ENCODE measurements at regions not wholly inside any gene's neighbourhood (a gene's known extent, or its start where the extent isn't known, plus 50 kb on each side); places are given as distances from the start of the nearest gene placed in this dataset.

GRCh38 chr13:92966900-92967299 is 259.7 kb upstream of the GPC6 start:
- whole genome bisulfite sequencing = 87% methylated on average over 6 of the region's 6 CpGs
- intact Hi-C loops (cut with DNase I) = no loop called here
- Histone ChIP-seq H3K36me3 (no peaks in the 10 kb centered on the region), H3K9me3 (no peaks in the 10 kb centered on the region), H3K27me3 (replicated peaks; ENCODE audit: insufficient read depth) (no peaks in the 10 kb centered on the region), H3K27ac (no peak overlapping the region), H3K4me1 (replicated peaks) (no peaks in the 10 kb centered on the region), H3K4me3 (no peak overlapping the region)
- DNase-seq (ENCODE audit: low spot score) = no peak
- TF ChIP-seq POLR2AphosphoS5 (IDR thresholded peaks at IDR 0.05) (no peak), POLR2A (IDR thresholded peaks at IDR 0.05) (no peak)
- TF ChIP-seq, protein P1, sequence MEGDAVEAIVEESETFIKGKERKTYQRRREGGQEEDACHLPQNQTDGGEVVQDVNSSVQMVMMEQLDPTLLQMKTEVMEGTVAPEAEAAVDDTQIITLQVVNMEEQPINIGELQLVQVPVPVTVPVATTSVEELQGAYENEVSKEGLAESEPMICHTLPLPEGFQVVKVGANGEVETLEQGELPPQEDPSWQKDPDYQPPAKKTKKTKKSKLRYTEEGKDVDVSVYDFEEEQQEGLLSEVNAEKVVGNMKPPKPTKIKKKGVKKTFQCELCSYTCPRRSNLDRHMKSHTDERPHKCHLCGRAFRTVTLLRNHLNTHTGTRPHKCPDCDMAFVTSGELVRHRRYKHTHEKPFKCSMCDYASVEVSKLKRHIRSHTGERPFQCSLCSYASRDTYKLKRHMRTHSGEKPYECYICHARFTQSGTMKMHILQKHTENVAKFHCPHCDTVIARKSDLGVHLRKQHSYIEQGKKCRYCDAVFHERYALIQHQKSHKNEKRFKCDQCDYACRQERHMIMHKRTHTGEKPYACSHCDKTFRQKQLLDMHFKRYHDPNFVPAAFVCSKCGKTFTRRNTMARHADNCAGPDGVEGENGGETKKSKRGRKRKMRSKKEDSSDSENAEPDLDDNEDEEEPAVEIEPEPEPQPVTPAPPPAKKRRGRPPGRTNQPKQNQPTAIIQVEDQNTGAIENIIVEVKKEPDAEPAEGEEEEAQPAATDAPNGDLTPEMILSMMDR (IDR thresholded peaks at IDR 0.05) = no peak

- Histone ChIP-seq H3K4me1 (replicated peaks) (no peaks in the 10 kb centered on the region), H3K4me3 (no peak overlapping the region), H3K27ac (no peak overlapping the region), H3K27me3 (replicated peaks; ENCODE audit: insufficient read depth) (no peaks in the 10 kb centered on the region), H3K36me3 (no peaks in the 10 kb centered on the region), H3K9me3 (no peaks in the 10 kb centered on the region)
- 67% methylated on average over 3 of the region's 3 CpGs for WGBS
- intact Hi-C loops (cut with DNase I) = no loop called here
- DNase-seq (ENCODE audit: low spot score) = no peak
- TF ChIP-seq POLR2AphosphoS5 (IDR thresholded peaks at IDR 0.05) = no peak
- no peak for TF ChIP-seq POLR2A (IDR thresholded peaks at IDR 0.05)
- TF ChIP-seq, protein P1 (IDR thresholded peaks at IDR 0.05) = no peak
Observed at GRCh38 chr13:92967923-92968322, 258.7 kb upstream of the GPC6 start.

GRCh38 chr13:92972751-92973150 is 253.9 kb upstream of the GPC6 start:
- intact Hi-C loops (cut with DNase I) = no loop called here
- 60% methylated on average over 3 of the region's 3 CpGs for WGBS

DNA sequence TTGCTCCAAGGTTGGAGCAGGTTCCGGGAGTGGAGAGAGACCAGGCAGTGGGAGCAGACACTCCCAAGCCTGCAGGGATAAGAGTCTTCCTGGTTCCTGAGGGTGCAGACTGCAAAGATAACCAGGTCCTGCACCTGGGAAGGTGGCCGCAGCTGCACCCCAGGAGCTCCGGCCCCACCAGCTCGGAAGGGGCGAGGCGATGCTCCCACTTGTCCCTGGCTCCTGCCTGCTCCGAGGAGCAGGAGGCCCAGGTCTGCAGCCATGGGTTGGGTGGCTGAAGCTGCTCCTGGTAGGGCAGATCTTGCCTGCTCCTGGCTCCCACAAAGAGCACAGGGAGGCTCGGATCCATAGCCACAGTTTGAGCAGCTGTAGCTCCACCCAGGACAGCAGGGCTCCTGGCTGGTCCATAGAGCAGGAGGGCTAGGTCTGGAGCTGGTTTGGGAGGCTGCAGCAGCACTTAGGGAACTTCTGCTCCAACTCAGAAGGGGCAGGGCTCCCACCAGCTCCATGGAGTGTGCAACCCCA is 251.6 kb upstream of the GPC6 start:
- intact Hi-C loops (cut with DNase I) = no loop called here
- H3K27me3 ChIP-seq (replicated peaks; ENCODE audit: insufficient read depth) = no peaks in the 10 kb centered on the region
- no peaks in the 10 kb centered on the region for H3K9me3 ChIP-seq
- TF ChIP-seq POLR2AphosphoS5 (IDR thresholded peaks at IDR 0.05) = no peak
- TF ChIP-seq, protein P1 (IDR thresholded peaks at IDR 0.05) = no peak
- TF ChIP-seq POLR2A (IDR thresholded peaks at IDR 0.05) = no peak
- WGBS = 98% methylated on average over 7 of the region's 8 CpGs
- DNase-seq (ENCODE audit: low spot score) = no peak
- H3K4me1 ChIP-seq (replicated peaks) = no peaks in the 10 kb centered on the region
- H3K27ac ChIP-seq = no peak overlapping the region
- H3K36me3 ChIP-seq = no peaks in the 10 kb centered on the region
- H3K4me3 ChIP-seq = no peak overlapping the region

More at GRCh38 chr13:92972751-92973150, 253.9 kb upstream of the GPC6 start:
- H3K4me1 ChIP-seq (replicated peaks) = no peaks in the 10 kb centered on the region
- no peaks in the 10 kb centered on the region for H3K36me3 ChIP-seq
- H3K9me3 ChIP-seq = no peaks in the 10 kb centered on the region
- no peaks in the 10 kb centered on the region for H3K27me3 ChIP-seq (replicated peaks; ENCODE audit: insufficient read depth)
- H3K4me3 ChIP-seq = no peak overlapping the region
- no peak for TF ChIP-seq POLR2AphosphoS5 (IDR thresholded peaks at IDR 0.05)
- TF ChIP-seq POLR2A (IDR thresholded peaks at IDR 0.05) = no peak
- TF ChIP-seq, protein P1 (IDR thresholded peaks at IDR 0.05) = no peak
- DNase-seq (ENCODE audit: low spot score) = no peak
- H3K27ac ChIP-seq = no peak overlapping the region

DNA sequence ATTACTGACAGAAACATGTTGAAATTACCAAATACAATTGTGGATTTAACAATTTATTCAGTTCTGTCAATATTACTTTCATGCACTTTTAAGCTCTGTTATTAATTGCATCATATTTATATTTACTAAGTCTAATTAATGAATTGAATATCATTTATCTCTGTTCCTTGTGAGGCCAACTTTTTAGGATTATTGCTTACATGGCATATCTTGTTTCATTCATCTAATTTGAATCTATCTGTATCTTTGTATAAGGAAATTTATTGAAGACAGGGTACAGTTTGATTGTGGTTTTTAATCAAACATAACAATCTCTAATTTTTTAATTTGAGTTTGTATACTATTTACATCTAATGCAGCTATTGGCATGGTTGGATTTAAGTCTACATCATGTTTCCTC is 249.9 kb upstream of the GPC6 start:
- H3K4me3 ChIP-seq = no peak overlapping the region

More for the DNA sequence above, 249.9 kb upstream of the GPC6 start:
- intact Hi-C loops (cut with DNase I) = no loop called here
- no peak for DNase-seq (ENCODE audit: low spot score)
- no peaks in the 10 kb centered on the region for H3K4me1 ChIP-seq (replicated peaks)
- TF ChIP-seq POLR2A (IDR thresholded peaks at IDR 0.05) (no peak), POLR2AphosphoS5 (IDR thresholded peaks at IDR 0.05) (no peak)
- TF ChIP-seq, protein P1 (IDR thresholded peaks at IDR 0.05) = no peak
- H3K36me3 ChIP-seq = no peaks in the 10 kb centered on the region
- no peaks in the 10 kb centered on the region for H3K9me3 ChIP-seq
- no peak overlapping the region for H3K27ac ChIP-seq
- no peaks in the 10 kb centered on the region for H3K27me3 ChIP-seq (replicated peaks; ENCODE audit: insufficient read depth)
